Esophagus squamous epithelium (tissue), 4 donors: ENCODE measurements at regions not wholly inside any gene's neighbourhood (a gene's known extent, or its start where the extent isn't known, plus 50 kb on each side); places are given as distances from the start of the nearest gene placed in this dataset.

Experiments
- POLR2A ChIP-seq, 4 donors: fragments of 450-650 bp; IDR thresholded peaks; one replicate each; pipeline ENCODE4 v1.6.1; 2017; ENCODE audit warnings: antibody characterized with exemption in 4 of 4, mild to moderate bottlenecking in 4 of 4, moderate library complexity in 3 of 4
- TF ChIP-seq, protein P1 (sequence below), 6 experiments: fragments of 450-650 bp in 4 of 6; fragments of 200-600 bp in 2 of 6; sonication (generic) in 2 of 6; IDR thresholded peaks; one replicate each; pipeline ENCODE4 v1.5.1; 2016 to 2019; ENCODE audit warnings: antibody characterized with exemption in 6 of 6, mild to moderate bottlenecking in 4 of 6, moderate library complexity in 4 of 6

- TF ChIP-seq, protein P1, sequence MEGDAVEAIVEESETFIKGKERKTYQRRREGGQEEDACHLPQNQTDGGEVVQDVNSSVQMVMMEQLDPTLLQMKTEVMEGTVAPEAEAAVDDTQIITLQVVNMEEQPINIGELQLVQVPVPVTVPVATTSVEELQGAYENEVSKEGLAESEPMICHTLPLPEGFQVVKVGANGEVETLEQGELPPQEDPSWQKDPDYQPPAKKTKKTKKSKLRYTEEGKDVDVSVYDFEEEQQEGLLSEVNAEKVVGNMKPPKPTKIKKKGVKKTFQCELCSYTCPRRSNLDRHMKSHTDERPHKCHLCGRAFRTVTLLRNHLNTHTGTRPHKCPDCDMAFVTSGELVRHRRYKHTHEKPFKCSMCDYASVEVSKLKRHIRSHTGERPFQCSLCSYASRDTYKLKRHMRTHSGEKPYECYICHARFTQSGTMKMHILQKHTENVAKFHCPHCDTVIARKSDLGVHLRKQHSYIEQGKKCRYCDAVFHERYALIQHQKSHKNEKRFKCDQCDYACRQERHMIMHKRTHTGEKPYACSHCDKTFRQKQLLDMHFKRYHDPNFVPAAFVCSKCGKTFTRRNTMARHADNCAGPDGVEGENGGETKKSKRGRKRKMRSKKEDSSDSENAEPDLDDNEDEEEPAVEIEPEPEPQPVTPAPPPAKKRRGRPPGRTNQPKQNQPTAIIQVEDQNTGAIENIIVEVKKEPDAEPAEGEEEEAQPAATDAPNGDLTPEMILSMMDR (IDR thresholded peaks at IDR 0.05): no peak
- no peak for TF ChIP-seq POLR2A (IDR thresholded peaks at IDR 0.05)
These were observed 99.7 kb upstream of the REG3A start for GRCh38 chr2:79259296-79259695.
